AG04450 (cell line): ENCODE measurements at regions not wholly inside any gene's neighbourhood (a gene's known extent, or its start where the extent isn't known, plus 50 kb on each side); places are given as distances from the start of the nearest gene placed in this dataset.

Experiments
- CTCF ChIA-PET: fragments of 300-600, 350-600 bp; formaldehyde crosslinking; extraction: SDS; loops from one replicate; lab custom pipeline; 2022; ENCODE audit warnings: antibody characterized with exemption, inconsistent platforms; lab: Charles Lee
- POLR2A ChIA-PET: fragments of 350-600 bp; formaldehyde crosslinking; extraction: SDS; loops from one replicate; lab custom pipeline; 2021; ENCODE audit warnings: antibody characterized with exemption, inconsistent platforms; lab: Yijun Ruan, JAX
- DNase-seq: peaks from one replicate; pipeline ENCODE4 v3.0.0-alpha.2; 2011; ENCODE audit warnings: low read depth, low spot score
- H3K27ac ChIP-seq: one replicate; pipeline ENCODE4 v1.5.1; 2012; ENCODE audit warnings: low read depth, low read length, control low read depth
- H3K27me3 ChIP-seq: one replicate; pipeline ENCODE4 v1.6.0; 2012; ENCODE audit warnings: low read length; ENCODE audit not compliant: control insufficient read depth, insufficient read depth
- H3K4me3 ChIP-seq: 2 replicates; pipeline ENCODE4 v1.5.1; 2011; ENCODE audit warnings: mild to moderate bottlenecking, low read depth, low read length, control low read depth
- H3K9me3 ChIP-seq: 2 replicates; pipeline ENCODE4 v1.5.1; 2012; ENCODE audit warnings: low read length; ENCODE audit not compliant: control insufficient read depth, insufficient read depth
- CTCF ChIP-seq: IDR thresholded peaks from 2 replicates; pipeline ENCODE4 v1.5.1; 2011; ENCODE audit warnings: low read depth, low read length, control low read depth, inconsistent platforms

- ChIA-PET POLR2A (no interaction called here), CTCF (no interaction called here)
- DNase-seq, result no peak
- Histone ChIP-seq H3K9me3 (peaks cover 8% of the 10 kb centered on the region), H3K27me3 (no peaks in the 10 kb centered on the region), H3K27ac (no peak overlapping the region), H3K4me3 (no peak overlapping the region)
- TF ChIP-seq CTCF, result no peak
These were observed 1680.6 kb upstream of the LRRTM1 start for GRCh38 chr2:81984969-81985637.

GRCh38 chr2:81981585-81981984 lies 1677.0 kb upstream of the LRRTM1 start:
- Histone ChIP-seq H3K9me3 (peaks cover 8% of the 10 kb centered on the region), H3K27me3 (no peaks in the 10 kb centered on the region), H3K27ac (no peak overlapping the region), H3K4me3 (no peak overlapping the region)
- ChIA-PET POLR2A (no interaction called here), CTCF (no interaction called here)
- TF ChIP-seq CTCF, result no peak
- DNase-seq, result no peak

DNA sequence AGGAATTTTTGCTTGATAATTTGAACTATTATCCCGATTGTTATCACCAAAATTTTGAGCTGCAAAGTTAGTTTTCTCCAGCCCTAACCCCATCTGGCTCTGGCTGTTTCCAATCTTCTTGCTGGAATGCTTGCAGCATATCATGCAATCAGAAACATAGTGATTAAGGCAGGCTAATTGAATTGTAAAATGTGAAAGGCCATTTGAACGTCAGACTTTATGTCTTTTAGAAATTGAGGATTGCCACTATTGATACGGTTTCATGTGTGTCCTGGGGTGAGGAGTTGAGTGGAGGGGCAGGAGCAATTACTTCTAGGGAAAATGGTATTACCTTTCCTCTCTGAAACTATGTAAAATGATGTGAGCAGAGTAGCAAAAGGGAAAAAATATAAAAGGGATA lies 1674.5 kb upstream of the LRRTM1 start:
- POLR2A ChIA-PET, result no interaction called here
- CTCF ChIA-PET, result no interaction called here
- no peak overlapping the region for H3K4me3 ChIP-seq
- H3K27me3 ChIP-seq, result no peaks in the 10 kb centered on the region
- no peaks in the 10 kb centered on the region for H3K9me3 ChIP-seq
- DNase-seq, result no peak
- no peak overlapping the region for H3K27ac ChIP-seq
- TF ChIP-seq CTCF, result no peak

DNA sequence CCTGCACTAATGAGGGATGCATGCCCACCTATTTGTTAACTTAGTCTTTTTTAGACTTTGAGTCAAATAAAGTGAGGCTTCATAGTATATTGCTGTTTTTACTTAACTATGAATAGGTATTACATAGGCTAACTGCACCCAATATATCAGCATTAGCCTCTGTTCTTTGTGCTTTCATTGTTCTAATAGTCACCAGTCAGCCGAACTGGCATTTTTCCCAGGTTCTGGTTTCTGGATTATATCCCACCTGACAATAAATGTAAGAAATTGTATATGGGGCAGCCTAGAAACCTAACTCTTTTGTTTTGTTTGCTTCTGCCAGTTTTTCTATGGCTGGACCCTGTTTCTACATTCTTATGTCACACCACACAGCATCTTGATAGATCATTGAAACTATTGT lies 1672.4 kb upstream of the LRRTM1 start:
- Histone ChIP-seq H3K4me3 (no peak overlapping the region), H3K27me3 (no peaks in the 10 kb centered on the region), H3K27ac (no peak overlapping the region), H3K9me3 (no peaks in the 10 kb centered on the region)
- no peak for TF ChIP-seq CTCF
- ChIA-PET CTCF (no interaction called here), POLR2A (no interaction called here)
- no peak for DNase-seq

GRCh38 chr2:81974216-81974615 lies 1669.7 kb upstream of the LRRTM1 start:
- Histone ChIP-seq H3K4me3 (no peak overlapping the region), H3K27me3 (no peaks in the 10 kb centered on the region), H3K27ac (no peak overlapping the region), H3K9me3 (peaks cover 3% of the 10 kb centered on the region; the same call in 1 of the 2 replicates)
- POLR2A ChIA-PET, result no interaction called here
- CTCF ChIA-PET, result no interaction called here
- DNase-seq, result no peak
- no peak for TF ChIP-seq CTCF
